ENCODE measurements at regions not wholly inside any gene's neighbourhood (a gene's known extent, or its start where the extent isn't known, plus 50 kb on each side); places are given as distances from the start of the nearest gene placed in this dataset.

- POLR2A ChIA-PET, result no interaction called here
- CTCF ChIA-PET, result no interaction called here
These were observed 844.5 kb downstream of the NLGN4Y start for GRCh38 chrY:15368786-15369185.

DNA sequence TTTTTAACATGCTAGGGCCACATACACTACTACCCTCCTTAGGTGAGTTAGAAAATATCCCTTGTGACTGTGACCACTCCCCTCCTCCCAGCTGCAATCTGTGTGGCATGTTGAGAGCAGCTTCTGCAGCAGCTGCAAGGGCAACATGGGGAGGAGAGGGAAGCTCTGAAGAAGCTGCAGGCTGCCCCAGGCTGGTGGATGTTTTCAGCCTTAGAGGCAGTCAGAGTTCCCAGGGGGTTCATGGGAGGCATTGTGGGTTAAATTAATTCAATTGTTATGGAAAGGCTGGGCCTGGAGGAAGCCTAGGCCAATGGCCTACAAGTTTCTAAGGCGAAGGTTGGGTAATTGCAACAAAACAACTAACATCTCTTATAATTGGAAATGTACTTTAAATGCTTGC lies 860.8 kb downstream of the NLGN4Y start:
- ChIA-PET CTCF (no interaction called here), POLR2A (no interaction called here)
- DNase-seq (ENCODE audit: extremely low spot score), result no peak
- TF ChIP-seq, protein P1, sequence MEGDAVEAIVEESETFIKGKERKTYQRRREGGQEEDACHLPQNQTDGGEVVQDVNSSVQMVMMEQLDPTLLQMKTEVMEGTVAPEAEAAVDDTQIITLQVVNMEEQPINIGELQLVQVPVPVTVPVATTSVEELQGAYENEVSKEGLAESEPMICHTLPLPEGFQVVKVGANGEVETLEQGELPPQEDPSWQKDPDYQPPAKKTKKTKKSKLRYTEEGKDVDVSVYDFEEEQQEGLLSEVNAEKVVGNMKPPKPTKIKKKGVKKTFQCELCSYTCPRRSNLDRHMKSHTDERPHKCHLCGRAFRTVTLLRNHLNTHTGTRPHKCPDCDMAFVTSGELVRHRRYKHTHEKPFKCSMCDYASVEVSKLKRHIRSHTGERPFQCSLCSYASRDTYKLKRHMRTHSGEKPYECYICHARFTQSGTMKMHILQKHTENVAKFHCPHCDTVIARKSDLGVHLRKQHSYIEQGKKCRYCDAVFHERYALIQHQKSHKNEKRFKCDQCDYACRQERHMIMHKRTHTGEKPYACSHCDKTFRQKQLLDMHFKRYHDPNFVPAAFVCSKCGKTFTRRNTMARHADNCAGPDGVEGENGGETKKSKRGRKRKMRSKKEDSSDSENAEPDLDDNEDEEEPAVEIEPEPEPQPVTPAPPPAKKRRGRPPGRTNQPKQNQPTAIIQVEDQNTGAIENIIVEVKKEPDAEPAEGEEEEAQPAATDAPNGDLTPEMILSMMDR (IDR thresholded peaks at IDR 0.05; ENCODE audit: control extremely low read depth, extremely low read depth, low read depth, missing control alignments), result no peak

More at GRCh38 chrY:15368786-15369185, 844.5 kb downstream of the NLGN4Y start:
- TF ChIP-seq, protein P1 (IDR thresholded peaks at IDR 0.05; ENCODE audit: control extremely low read depth, extremely low read depth, low read depth, missing control alignments), result no peak
- DNase-seq (ENCODE audit: extremely low spot score), result no peak

DNA sequence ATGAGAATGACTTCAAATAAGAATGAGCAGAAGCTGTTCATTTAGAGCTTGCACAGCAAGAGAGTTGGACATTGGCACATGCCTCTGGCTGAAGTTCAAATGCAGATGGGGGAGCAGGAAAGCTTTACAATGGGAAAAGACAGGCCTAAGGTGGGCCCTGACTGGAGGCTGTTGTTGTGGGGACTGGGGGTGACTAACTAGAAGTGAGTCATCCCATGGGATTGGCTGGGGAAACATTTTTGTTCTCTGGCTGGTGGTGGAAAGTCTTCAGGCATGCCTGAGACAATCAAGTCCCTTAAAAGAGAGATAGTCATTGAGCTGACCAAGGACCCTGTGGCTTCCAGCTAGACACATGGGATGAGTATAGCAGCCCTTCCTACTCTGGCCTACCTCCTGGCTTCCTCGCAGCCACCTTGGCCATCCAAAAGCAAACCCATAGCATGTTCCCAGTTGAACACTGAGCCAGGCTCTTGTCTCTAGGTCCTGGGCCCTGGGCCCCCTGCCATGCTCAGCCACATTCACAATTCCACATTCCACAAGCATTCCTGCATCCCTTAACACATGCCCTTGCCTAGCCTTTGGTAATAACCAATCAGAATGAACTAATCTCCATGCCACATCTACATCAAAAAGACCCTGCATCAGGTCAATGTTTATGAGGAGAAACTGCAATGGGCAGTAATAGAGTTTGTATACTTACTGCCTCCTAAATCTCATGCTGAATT lies 873.4 kb downstream of the NLGN4Y start:
- ChIA-PET POLR2A (no interaction called here), CTCF (no interaction called here)
- DNase-seq (ENCODE audit: extremely low spot score), result no peak
- TF ChIP-seq, protein P1 (IDR thresholded peaks at IDR 0.05; ENCODE audit: control extremely low read depth, extremely low read depth, low read depth, missing control alignments), result no peak

DNA sequence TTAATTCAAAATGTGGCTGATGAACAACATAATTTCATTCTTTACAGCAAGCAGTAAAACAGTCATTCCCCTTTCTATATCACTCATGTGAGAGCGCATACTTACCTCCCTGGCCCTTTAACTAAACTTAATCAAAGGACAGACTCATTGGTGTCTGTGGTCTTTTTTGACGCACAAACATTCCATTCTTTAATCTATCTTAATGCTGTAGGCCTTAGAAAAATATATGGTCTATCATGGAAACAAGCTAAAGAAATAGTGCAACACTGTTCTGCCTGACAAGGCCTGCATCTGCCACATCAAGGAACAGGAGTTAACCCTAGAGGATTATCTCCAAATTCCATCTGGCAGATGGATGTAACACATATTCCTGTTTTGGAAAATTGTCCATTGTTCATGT lies 878.1 kb downstream of the NLGN4Y start:
- DNase-seq (ENCODE audit: extremely low spot score), result no peak
- TF ChIP-seq, protein P1 (IDR thresholded peaks at IDR 0.05; ENCODE audit: control extremely low read depth, extremely low read depth, low read depth, missing control alignments), result no peak
- CTCF ChIA-PET, result no interaction called here
- POLR2A ChIA-PET, result no interaction called here

- TF ChIP-seq, protein P1 (IDR thresholded peaks at IDR 0.05; ENCODE audit: control extremely low read depth, extremely low read depth, low read depth, missing control alignments), result no peak
- ChIA-PET CTCF (no interaction called here), POLR2A (no interaction called here)
- no peak for DNase-seq (ENCODE audit: extremely low spot score)
These were observed 880.2 kb downstream of the NLGN4Y start for GRCh38 chrY:15404551-15404950.

DNA sequence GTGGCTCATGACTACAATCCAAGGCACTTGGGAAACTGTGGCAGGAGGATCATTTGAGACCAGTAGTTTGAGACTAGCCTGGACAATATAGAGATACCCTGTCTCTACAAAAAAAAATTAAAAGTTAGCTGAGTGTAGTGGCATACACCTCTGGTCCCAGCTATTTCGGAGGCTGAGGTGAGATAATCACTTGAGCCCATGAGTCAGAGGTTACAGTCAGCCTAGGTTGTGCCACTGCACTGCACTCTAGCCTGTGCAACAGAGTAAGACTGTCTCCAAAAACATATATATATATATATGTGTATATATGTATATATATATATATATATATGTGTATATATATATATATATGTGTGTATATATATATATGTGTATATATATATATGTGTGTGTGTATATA lies 890.8 kb downstream of the NLGN4Y start:
- TF ChIP-seq, protein P1 (IDR thresholded peaks at IDR 0.05; ENCODE audit: control extremely low read depth, extremely low read depth, low read depth, missing control alignments), result no peak
- no peak for DNase-seq (ENCODE audit: extremely low spot score)
- ChIA-PET CTCF (no interaction called here), POLR2A (no interaction called here)
